ENCODE measurements at regions not wholly inside any gene's neighbourhood (a gene's known extent, or its start where the extent isn't known, plus 50 kb on each side); places are given as distances from the start of the nearest gene placed in this dataset.

DNA sequence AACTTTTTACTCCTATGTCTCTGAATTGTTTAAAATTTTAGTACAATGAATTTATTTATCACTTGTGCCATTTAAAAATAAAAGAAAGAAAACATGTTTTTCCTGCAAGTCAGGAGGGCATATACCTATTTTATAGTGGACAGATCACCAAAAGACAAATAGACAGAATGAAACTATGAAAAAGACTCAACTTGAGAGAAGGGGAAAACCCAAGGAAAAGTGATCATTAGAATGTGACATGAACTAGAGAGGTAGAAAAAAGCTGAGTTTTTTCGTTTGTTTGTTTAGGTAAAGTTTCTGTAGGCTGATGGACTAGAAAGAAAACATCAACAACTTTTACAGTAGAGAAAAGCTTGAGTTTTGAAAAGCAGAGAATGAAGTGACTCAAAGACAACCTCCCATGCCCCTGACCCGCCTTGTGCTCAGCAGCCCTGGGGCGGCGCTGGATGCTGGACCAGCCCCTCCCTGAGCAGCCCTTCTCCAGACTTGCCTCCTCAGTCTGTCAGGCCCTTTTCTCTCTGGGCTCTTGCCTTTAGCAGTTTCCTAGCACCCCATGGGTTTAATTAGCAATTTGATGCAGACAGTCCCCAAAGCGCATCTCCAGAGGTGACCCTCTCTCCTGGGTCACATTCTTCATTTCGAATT, 95.1 kb upstream of the ARID2 start:
- DNase-seq: no peak

DNA sequence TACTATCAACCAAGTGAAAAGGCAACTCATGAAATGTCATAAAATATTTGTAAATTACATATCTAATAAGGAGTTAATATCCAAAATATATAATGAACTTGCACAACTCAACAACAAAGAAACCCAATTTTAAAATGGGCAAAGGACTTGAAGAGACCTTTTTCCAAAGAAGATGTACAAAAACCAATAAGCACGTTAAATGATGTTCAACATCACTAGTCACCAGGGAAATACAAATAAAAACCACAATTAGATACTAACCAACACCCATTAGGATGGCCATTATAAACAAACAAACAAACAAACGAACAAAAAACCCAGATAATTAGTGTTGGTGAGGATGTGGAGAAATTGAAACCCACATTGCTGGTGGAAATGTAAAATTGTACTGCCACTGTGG, 92.3 kb upstream of the ARID2 start:
- peak in 1 of 2 experiments; percentile 48 for DNase-seq

DNA sequence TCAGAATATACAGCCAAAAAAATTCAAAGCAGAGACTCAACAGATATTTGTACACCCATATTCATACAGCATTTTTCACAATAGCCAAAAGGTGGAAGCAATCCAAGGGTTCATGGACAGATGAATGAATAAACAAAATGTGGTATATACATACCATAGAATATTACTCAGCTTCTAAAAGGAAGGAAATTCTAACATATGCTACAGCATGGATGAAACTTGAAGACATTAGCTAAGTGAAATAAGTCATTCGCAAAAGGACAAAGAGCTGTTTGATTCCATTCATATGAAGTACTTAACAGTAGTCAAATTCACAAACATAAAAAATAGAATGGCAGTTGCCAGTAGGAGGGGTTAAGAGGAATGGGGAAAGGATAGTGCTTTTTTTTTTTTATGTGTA, 91.8 kb upstream of the ARID2 start:
- no peak for DNase-seq

DNA sequence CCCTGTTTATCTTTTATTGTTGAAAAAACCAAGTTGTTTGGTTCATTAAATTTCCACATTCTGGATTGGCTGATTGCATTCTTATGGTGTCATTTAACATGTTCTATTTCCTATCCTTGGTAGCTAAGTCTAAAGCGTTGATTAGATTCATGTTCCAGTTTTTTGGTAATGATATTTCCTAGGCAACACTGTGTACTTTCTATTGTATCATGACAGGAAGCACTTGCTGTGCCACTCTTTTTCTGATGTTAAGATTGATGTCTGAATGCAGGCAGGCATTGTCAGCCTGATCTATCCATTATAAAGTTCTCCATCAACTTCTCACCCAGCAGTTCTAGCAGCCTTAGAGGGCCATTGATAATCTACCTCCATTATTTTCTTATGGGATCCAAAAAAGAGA, 91.1 kb upstream of the ARID2 start:
- DNase-seq: peak in 1 of 2 experiments; percentile 53

DNA sequence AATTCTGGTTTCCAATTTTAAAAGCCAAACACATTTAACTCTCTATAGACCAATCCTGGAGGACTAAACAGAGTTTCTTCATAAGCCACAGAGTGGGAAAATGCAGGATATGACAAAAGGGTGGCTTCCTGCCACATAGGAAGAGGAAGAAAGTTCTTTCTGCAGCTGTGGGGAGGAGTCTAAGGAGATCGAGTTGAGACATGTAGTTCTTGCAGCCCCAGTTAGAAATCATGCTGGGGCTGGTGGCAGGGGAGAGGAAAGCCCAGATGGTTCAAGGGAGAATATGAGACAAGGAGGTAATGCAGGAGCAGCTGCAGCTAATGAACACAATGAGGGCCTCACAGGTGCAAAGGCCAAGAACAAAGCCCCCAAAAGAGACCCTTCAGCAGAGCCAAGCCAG, 85.0 kb upstream of the ARID2 start:
- no peak for DNase-seq

DNA sequence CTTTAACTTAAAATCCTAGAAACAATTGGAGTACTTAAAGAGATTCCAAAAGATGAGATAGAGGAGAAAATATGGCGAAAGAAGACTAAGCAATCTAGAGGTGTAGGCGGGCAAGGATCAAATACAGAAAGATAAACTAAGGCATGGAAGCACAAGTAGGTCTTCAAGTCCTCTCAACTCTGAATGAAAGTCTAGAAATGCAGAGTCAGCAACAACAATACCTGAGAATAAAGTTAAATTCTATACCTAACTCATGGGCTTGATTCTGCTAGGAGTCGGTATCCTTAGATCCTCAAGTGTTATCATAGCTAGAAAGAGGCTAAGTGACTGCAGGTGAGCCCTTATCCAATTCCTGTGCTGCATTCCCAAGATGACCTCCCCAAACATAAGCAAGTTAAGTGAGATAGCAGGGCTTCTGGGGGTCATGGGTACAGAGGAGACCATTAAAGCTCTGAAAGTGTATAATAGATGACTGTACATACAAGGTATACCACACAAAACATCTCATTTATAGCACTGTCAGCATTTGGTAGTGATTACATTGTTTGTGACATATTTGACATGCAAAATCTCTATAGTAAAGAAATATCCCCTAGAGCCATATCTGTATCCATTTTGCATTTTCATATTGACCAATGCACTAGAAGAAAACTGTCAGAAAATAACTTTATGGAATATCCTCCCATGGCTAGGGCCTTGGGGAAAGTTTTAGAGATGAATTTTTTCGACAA, 82.5 kb upstream of the ARID2 start:
- no peak for DNase-seq

DNA sequence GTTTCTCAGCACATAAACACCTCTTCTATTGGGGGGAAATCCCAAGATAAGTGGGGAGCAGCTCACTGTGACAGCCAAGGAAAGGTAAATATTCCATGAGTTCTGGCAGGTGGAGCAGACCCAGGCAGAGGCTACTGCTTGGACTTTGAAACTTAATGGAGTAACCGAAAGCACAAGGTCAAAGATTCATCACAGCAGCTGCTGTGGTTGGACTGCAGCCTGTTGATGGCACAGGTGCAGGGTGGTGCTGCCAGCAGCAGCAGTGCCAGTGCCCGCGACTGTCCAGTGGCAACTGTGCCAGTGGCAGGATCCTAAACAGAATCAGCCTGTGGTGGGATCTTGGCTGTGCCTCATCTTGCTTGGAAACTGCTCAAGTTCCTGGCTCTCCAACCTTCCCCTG, 81.4 kb upstream of the ARID2 start:
- no peak for DNase-seq

DNA sequence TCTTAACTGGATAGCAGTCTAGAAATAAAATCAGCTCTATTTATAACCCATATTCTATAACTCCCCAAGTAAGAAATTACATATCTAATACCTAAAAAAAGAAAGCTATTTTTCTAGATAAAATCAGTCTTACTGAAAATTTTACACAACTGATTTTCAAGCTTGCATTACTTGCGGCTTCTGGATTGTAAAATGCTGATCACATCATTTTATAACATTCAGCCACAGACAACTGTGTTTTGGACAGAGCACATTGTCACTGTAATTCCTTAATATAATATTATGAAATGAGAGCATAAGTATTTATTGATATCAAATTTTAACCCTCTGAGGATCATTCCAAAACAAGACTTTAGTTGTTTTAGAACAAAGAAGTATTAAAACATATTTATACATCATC, 78.5 kb upstream of the ARID2 start:
- no peak for DNase-seq

DNA sequence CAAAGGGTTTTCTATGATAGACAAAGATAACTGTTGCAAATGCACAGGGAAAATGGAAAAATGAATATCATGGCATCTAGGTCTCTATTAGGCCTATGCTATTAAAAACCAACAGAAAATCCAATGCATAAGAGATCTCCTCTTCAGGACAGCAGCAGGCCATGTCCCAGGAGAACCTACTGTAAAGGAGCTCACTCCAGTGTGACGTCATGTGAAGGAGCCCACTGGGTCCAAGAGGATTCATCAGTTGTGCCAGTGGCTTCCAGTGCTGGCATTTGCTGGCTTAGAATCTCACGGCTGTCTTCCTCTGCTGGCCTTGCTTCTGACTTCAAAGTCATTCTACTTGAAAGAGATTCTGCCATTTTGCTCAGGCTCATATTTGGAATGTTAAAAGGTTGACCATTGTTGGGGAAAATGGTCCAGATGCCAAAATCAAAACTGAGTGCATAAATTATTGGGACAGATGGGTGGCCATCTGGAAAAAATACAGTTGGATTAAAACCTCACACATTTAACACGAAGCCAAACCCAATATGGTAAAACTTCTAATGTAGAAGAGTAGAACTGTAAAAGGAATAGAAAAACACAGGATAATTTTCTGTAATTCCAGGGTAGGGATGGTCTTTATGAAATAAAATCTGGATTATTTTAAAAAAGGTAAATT, 75.4 kb upstream of the ARID2 start:
- DNase-seq: no peak

DNA sequence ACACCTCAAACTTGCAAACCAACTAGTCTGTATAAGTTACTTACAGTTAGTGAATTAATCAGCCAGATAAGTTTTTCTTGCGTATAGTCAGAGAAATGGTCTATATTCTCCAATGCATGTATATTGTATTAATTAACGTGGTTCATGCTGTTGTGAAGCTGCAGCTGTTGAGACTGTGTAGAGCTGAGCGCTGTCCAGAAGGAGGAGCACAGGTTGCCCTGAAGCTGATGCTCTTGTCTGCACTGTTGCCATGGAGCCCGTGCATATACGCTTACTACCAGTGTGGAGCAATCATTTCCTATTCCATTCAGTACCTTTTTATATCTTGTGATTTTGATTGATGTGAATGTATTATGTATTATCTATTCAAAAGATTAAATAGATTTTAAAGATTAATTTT, 74.3 kb upstream of the ARID2 start:
- peak in 1 of 2 experiments; percentile 42 for DNase-seq

DNA sequence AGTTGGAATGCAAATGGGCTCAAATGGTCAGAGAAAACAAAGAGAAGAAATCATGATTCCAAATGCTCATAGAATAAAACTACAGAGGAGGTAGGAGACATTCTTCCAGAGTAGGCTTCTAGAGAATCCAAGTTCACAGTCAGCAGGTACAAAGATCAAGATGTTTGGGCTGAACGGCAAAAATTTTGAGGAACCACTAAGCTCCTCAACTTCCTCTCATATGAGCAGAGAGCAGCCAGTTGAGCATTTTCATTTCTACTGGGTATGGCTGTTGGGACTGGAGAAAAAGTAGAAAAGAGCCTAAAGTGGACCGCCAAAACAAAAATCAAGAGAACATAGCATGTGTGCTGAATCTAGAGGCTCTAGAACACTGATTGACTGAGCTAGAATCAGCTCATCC, 73.8 kb upstream of the ARID2 start:
- no peak for DNase-seq

DNA sequence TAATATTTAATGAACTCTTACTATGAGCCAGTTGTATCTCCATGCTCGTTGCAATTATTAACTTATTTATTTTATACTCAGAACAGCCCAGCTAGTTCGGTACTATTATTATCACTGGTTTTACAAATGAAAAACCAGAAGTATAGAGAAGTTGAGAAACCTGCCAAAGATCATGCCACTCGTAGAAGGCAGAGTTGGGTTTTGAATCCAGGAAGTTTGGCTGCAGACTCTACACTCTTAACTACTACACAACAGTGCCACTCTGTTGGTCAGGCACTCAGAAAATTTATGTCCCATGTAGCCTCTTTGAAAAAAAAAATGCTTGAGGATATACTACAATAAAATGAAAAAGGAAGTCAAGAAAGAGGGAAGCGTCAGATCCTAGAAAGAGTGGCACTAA, 71.5 kb upstream of the ARID2 start:
- DNase-seq: no peak

DNA sequence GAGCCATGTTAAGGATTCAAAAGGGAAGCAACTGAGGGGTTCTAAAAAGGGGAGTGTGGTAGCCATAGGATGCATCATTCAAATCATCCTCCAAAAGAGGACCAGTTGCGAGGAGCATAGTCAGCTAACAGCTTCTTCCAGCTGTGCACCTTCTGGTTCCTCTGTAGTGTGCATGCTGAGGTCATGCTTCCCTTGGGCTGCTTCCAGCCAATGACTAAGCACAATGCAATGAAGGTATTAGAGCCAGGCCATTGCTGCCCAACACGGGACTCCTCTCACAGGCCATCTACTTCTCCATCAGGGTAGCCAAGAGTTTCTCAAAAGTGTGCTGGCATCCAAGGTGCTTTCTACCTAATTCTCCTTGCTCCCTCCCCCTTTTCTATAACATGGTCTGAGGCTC, 69.2 kb upstream of the ARID2 start:
- DNase-seq: no peak

DNA sequence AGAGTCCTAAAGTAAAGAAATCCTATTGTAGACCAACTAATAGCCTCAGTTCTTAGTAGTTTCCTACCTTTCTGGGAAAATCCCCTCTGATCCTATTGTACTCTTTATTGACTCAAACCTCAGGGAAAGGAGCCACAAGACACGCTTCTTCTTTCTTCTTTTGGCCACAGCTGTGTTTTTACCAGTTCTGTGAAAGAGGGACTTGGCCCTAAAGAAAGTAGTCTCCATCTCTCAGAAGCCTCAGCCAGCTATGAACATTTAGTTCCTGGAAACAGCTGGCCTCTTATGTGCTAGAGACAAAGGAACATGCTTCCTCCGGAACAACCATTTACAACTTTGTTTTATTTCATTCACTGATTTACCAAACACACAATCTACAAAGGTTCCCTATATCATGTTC, 66.1 kb upstream of the ARID2 start:
- no peak for DNase-seq

DNA sequence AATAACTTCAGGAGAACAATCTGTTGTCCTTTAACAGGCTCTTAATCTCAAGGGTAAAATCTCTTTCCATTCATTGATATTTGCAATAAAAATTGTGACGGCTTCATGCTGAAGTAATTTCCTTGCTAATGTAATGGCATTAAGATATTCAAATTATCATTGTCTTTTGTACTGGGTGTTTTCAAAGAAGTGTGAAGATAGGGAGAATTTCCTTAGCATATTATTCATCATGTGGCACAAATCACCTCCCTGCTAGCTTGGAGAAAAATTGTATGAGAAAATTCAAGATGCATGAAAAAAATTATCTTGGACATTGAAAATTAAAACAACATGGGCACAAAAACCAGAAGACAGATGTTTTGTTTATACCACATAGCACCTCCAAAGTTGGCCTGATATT, 63.6 kb upstream of the ARID2 start:
- no peak for DNase-seq

DNA sequence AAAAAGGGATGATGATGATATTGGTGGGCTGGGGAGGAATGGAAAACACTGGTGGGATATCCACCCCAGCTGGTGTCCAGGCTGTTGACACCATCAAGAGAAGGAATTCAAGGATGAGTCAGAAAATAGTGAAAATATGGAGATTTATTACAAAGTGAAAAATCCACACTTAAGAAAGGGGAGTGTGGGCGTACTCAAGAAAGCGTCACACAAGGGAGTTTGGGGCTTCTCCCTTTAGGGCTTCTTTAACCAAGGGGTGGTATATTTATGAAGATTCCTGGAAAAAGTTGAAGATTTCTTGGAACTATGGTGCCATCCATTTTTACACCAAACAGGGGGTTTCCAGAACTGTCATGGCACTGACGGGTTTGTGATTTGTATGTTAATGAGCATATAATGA, 63.1 kb upstream of the ARID2 start:
- no peak for DNase-seq

DNA sequence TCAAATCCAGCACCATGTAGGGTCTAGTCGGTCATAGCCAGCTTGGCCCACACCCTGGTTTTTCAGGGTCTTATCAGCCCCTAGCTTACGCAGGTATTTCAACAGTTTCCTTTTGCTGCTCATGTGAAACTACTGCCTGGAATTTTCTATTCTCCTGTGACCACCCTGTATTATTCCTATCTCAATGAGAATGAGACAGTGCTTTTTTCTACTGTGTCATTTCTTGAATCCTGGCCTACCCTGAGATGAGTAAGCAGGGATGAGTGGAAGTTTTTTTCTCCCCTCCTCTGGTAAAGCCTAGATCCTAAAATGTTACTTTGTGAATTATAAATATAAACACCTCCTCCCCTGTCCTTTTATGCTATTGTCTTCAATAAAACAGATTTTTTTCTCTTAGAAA, 62.7 kb upstream of the ARID2 start:
- DNase-seq: no peak

DNA sequence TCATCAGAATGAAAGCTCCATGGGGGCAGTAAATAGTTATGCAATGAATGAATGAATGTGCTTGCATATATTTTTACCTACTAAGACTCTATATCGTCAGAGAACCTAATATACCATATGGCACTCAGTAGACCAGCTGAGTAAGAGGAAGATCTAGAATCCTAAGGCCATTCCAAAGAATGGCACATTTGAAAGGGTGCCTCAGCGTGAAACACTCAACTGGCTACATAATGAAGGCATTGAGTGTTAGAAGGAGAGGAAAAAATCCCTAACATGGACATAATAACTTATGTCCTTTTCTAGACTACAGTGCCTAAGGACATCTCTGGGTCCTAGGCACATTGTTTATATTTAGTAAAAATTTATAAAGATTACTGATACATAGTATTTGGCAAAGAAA, 61.7 kb upstream of the ARID2 start:
- DNase-seq: no peak

DNA sequence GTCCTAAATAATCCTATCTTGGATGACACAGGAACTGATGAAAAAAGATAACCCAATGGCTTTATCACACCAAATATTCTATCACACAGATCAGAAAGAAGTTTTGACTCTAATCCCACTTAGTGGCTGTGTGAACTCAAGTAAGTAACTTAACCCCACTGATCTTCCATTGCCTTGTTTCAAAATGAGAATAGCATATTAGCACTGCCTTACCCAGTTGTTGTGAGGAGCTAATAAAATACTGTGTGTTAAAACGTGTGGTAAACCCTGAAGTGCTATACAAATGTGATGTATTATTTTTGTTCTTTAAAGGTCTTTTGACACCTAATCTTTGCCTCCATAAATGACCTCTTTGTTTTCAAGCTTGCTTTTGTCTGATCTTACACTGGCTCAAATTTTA, 60.9 kb upstream of the ARID2 start:
- no peak for DNase-seq

DNA sequence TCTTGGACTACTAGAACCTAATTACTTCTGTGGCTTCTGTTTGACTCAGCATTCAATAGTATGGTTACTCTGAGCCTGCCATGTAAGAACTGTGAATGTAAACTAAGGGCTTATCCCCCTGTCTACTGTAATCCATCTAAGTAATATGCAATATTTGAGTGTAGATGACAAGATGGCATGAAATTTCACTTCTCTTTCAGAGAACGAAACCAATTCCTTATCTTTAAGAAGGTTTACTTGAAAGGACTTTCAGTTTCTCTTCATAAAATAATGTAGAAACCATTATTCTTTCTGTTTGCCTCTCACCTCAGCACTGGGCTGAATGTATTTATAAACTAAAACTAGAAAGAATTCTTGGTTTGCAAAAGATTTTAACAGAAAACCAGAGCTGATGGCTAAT, 60.4 kb upstream of the ARID2 start:
- no peak for DNase-seq

DNA sequence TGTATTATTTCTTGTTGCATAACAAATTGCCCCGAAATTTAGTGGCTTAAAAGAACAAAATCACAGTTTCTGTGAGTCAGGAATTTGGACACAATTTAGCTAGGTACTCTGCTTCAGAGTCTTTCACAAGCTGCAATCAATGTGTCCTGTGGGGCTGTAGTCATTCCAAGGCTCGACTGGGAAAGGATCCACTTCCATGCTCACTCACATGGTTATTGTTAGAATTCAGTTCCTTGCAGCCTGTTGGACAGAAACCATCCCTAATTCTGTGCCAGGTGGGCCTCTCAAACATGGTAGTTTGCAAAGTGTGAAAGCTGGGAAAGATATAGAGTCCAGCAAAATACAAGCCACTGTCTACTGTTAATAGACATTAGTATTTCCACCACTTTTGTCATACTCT, 59.7 kb upstream of the ARID2 start:
- no peak for DNase-seq

DNA sequence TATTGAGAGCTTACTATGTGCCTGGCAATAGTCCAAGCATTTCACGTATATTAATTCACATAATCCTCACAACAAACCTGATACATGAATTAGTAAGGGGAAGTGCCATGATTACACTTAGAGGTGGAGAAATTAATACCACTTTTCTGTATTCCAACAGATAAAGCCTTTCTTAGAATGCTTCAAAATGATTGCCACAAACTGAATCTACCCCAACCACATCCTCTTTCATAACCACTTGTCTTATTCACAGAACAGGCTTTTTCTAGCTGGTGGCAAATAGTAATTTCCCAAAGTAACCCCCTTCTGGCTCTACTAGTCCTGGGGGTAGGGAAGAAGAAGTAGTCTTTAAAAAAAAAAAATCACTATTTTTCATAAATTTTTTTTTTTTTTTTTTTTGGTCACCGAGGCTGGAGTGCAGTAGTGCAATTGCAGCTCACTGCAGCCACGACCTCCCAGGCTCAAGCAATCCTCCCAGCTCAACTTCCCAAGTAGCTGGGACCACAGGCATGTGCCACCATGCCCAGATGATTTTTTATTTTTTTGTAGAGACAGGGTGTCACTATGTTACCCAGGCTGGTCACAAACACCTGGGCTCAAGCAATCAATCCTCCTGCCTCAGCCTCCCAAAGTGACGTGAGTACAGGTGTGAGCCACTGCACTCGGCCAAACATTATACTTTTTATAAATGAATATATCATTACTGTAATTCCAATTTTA, 59.0 kb upstream of the ARID2 start:
- no peak for DNase-seq

DNA sequence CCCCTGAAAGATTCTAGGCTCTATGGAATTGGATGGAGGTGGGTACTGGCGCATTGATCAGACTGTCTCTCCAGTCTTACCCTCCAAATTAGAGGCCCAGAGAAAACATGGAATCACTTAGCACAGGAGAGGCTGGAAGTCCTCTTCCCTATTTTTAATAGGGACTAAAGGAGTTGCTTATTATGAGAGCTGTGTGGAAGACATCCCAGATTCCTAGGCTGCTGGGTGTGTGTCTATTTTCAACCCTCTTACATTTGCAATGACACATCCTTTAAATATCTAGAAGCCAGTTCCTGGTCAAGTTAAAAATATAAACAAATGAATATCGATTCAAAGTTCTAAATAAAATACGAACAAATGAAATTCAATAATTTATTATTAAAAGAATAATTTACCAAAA, 58.3 kb upstream of the ARID2 start:
- DNase-seq: no peak

Data from NCI-H1930 (cell line).